Endothelial cell of umbilical vein (primary cell): ENCODE measurements at regions not wholly inside any gene's neighbourhood (a gene's known extent, or its start where the extent isn't known, plus 50 kb on each side); places are given as distances from the start of the nearest gene placed in this dataset.

Source experiments
- BruUV-seq: library from RNA; stranded (reverse); fragments of 400-500 nt; replicated peaks from 2 replicates; lab custom pipeline; 2021; lab: Mats Ljungman, UMichigan
- CTCF ChIA-PET: fragments of 300-600, 350-600 bp; sonication (Branson Sonifier 250); formaldehyde crosslinking; loops from one replicate; lab custom pipeline; 2021; ENCODE audit warnings: antibody characterized with exemption, inconsistent platforms; lab: Charles Lee
- POLR2A ChIA-PET: fragments of 300-600, 350-600 bp; sonication (Branson Sonifier 250); formaldehyde crosslinking; loops from one replicate; lab custom pipeline; 2021; ENCODE audit warnings: antibody characterized with exemption, inconsistent platforms; lab: Charles Lee
- DNase-seq: peaks from one replicate; pipeline ENCODE4 v3.0.0-alpha.2; 2011; ENCODE audit warnings: low read depth, low spot score
- FAIRE-seq: peaks from 2 replicates; lab custom pipeline; 2011; peaks lifted over from hg19 to GRCh38; lab: Jason Lieb, UNC
- H2AFZ ChIP-seq: 2 replicates; pipeline ENCODE4 v1.6.0; 2012; ENCODE audit warnings: low read depth, low read length, control low read depth, inconsistent platforms
- H3K27ac ChIP-seq: 2 replicates; pipeline ENCODE4 v1.5.1; 2011; ENCODE audit warnings: low read depth, mild to moderate bottlenecking, control low read depth, low read length, moderate library complexity; ENCODE audit not compliant: insufficient read depth
- H3K27me3 ChIP-seq, 2 experiments: 2 replicates each; pipeline versions ENCODE4 v1.6.0 to v1.6.1; 2011; ENCODE audit warnings: low read length in 2 of 2, mixed read lengths in 1 of 2; ENCODE audit not compliant: control insufficient read depth in 2 of 2, insufficient read depth in 2 of 2
- H3K36me3 ChIP-seq, 2 experiments: 2 replicates in 1 of 2; 3 replicates in 1 of 2; pipeline ENCODE4 v1.5.1; 2011; ENCODE audit warnings: low read length in 2 of 2, mild to moderate bottlenecking in 1 of 2, moderate library complexity in 1 of 2; ENCODE audit not compliant: control insufficient read depth in 2 of 2, insufficient read depth in 2 of 2; ENCODE audit errors: extremely low read depth in 1 of 2
- H3K4me1 ChIP-seq: 3 replicates; pipeline ENCODE4 v1.5.1; 2011; ENCODE audit warnings: mild to moderate bottlenecking, low read length; ENCODE audit not compliant: control insufficient read depth, insufficient read depth; ENCODE audit errors: extremely low read depth
- H3K4me2 ChIP-seq: 2 replicates; pipeline ENCODE4 v1.6.1; 2011; ENCODE audit warnings: low read length, control low read depth, mixed read lengths; ENCODE audit not compliant: insufficient read depth
- H3K4me3 ChIP-seq, 3 experiments: fragments of 200-600 bp in 1 of 3; sonication (generic), shearing (Covaris generic) in 1 of 3; replicated peaks in 1 of 3; 2 replicates each; pipeline ENCODE4 v1.5.1; 2011 to 2016; ENCODE audit warnings: control low read depth in 3 of 3, low read length in 3 of 3, mild to moderate bottlenecking in 2 of 3, inconsistent platforms in 1 of 3, low read depth in 1 of 3, moderate library complexity in 1 of 3; ENCODE audit not compliant: insufficient read depth in 1 of 3
- H3K79me2 ChIP-seq: 2 replicates; pipeline ENCODE4 v1.6.0; 2012; ENCODE audit warnings: low read length, inconsistent platforms; ENCODE audit not compliant: control insufficient read depth, insufficient read depth
- H3K9ac ChIP-seq: replicated peaks from 2 replicates; pipeline ENCODE3; 2011; ENCODE audit warnings: low read length, control low read depth; ENCODE audit not compliant: insufficient read depth; ENCODE audit errors: extremely low read depth
- H3K9me1 ChIP-seq: replicated peaks from 3 replicates; pipeline ENCODE4 v1.6.0; 2011; ENCODE audit warnings: mild to moderate bottlenecking, low read length; ENCODE audit not compliant: control insufficient read depth, insufficient read depth; ENCODE audit errors: extremely low read depth
- H3K9me3 ChIP-seq: replicated peaks from 2 replicates; pipeline ENCODE4 v1.5.1; 2012; ENCODE audit warnings: low read length, inconsistent platforms; ENCODE audit not compliant: control insufficient read depth, insufficient read depth
- H4K20me1 ChIP-seq: replicated peaks from 2 replicates; pipeline ENCODE3; 2011; ENCODE audit warnings: mild to moderate bottlenecking, low read length; ENCODE audit not compliant: control insufficient read depth, insufficient read depth; ENCODE audit errors: extremely low read depth
- GATA2 ChIP-seq: IDR thresholded peaks from 2 replicates; pipeline ENCODE4 v1.7.0; 2011; ENCODE audit warnings: low read depth, mild to moderate bottlenecking, moderate library complexity, mixed read lengths, low read length; ENCODE audit not compliant: insufficient read length, insufficient read depth
- POLR2AphosphoS5 ChIP-seq: IDR thresholded peaks from 2 replicates; pipeline ENCODE4 v1.6.1; 2012; ENCODE audit warnings: low read depth, mild to moderate bottlenecking, control low read depth, low read length, moderate library complexity; ENCODE audit not compliant: insufficient read depth
- dilution Hi-C: fragments of 300-500 bp; cut with MboI; formaldehyde crosslinking; loops from one replicate; pipeline ENCODE4 v1.15.0; 2019; ENCODE audit warnings: low sequenced_read_pairs; ENCODE audit not compliant: extremely low pct_ligation_motif_present
- intact Hi-C: fragments of 100-400 bp; cut with micrococcal nuclease; formaldehyde crosslinking; loops from one replicate; pipeline ENCODE4 v1.10.0; 2022

DNA sequence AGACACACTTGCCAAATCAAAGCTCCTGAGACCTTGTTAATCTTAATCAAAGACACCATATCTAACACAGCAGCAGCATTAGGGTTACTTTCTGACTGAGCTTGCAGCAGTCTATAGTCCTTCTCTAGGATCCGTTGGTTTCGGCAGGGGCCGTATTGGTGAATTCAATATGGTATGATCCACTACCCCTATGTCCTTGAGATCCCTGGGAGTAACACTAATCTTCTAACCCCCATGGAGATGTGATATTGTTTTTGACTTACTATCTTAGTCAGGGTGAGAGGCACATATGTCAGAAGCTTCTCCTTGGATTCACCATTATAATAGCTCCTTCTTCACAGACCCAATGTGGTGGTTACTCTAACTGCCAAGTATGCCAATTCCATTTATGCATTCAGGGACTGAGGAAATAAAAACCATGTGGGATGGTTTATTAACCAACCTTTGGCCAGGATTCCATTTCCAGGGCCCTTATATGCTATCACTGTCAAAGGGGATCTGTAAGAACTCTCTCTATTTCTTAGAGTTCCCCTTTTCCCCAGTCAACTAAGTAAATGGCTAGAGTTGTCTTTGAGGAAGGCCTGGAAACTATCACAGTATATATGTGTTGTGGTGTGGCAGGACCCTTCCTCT is 673.6 kb upstream of the USP24 start:
- dilution Hi-C loops: no loop called here
- Histone ChIP-seq H2AFZ (no peak overlapping the region), H3K27ac (no peak overlapping the region), H3K9me3 (no peaks in the 10 kb centered on the region), H3K27me3 (no peaks in the 10 kb centered on the region), H3K79me2 (no peaks in the 10 kb centered on the region), H3K36me3 (no peaks in the 10 kb centered on the region), H3K4me3 (no peak overlapping the region), H4K20me1 (no peaks in the 10 kb centered on the region), H3K4me1 (no peaks in the 10 kb centered on the region), H3K9ac (no peak overlapping the region), H3K9me1 (no peaks in the 10 kb centered on the region), H3K4me2 (no peak overlapping the region)
- CTCF ChIA-PET: no interaction called here
- FAIRE-seq (no peak), DNase-seq (no peak)
- POLR2A ChIA-PET: no interaction called here
- no peak for TF ChIP-seq POLR2AphosphoS5
- no TSS peak for BruUV-seq
- intact Hi-C loops: no loop called here

DNA sequence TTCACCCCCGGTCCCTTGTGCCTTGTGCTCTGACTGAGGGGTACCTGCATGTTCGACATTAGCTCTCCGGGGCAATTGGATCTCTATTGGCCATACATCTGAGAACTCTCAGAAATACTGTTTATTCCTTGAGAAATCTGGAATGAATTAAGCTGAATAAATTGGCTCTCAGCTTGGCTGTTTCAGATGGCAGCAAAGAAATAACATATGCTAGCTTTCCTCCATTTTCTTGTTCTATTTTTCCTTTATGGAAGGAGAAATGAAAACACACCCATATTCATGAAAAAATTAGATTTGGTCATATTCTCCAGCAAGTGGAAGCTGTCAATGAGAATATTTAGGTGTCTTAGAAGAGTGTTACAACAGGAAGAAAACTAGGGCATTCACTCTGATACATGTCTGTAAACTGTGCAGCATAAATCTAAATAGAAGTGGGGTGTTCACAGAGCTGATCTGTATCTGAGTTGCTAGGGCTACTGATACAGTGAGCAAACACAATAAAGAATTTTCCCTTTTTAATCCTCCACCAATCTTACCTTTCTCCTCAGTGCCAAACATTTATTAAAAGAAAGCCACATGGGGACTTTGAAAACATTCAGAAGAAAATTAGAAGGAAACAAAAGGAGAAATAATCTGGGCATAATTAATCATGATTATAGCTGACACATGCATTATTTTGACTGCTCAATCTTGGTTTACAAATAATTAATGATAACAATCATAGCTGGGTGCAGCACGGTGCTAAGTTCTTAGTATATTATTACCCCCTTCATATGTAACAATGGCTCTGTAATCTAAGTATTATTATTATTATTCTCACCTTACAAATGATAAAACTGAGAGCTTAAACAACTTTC is 671.9 kb upstream of the USP24 start:
- no peak for TF ChIP-seq POLR2AphosphoS5
- no peak for TF ChIP-seq GATA2
- intact Hi-C loops: no loop called here
- no peak overlapping the region for H3K27ac ChIP-seq
- dilution Hi-C loops: no loop called here
- ChIA-PET POLR2A (no interaction called here), CTCF (interaction anchor here (0.9 to 1.3 kb wide), 4 partner anchors 10 to 20 kb away, joined by 3 to 4 read pairs (median 3); no protein-coding TSS in a partner anchor)
- no peaks in the 10 kb centered on the region for H4K20me1 ChIP-seq
- H3K9me1 ChIP-seq: no peaks in the 10 kb centered on the region
- no peak overlapping the region for H2AFZ ChIP-seq
- FAIRE-seq (no peak), DNase-seq (no peak)
- no peaks in the 10 kb centered on the region for H3K4me1 ChIP-seq
- no peaks in the 10 kb centered on the region for H3K36me3 ChIP-seq
- no TSS peak for BruUV-seq
- no peaks in the 10 kb centered on the region for H3K79me2 ChIP-seq
- H3K4me3 ChIP-seq: no peak overlapping the region
- H3K9ac ChIP-seq: no peak overlapping the region
- no peaks in the 10 kb centered on the region for H3K27me3 ChIP-seq
- H3K9me3 ChIP-seq: no peaks in the 10 kb centered on the region
- no peak overlapping the region for H3K4me2 ChIP-seq
